ENCODE measurements at regions not wholly inside any gene's neighbourhood (a gene's known extent, or its start where the extent isn't known, plus 50 kb on each side); places are given as distances from the start of the nearest gene placed in this dataset.

DNA sequence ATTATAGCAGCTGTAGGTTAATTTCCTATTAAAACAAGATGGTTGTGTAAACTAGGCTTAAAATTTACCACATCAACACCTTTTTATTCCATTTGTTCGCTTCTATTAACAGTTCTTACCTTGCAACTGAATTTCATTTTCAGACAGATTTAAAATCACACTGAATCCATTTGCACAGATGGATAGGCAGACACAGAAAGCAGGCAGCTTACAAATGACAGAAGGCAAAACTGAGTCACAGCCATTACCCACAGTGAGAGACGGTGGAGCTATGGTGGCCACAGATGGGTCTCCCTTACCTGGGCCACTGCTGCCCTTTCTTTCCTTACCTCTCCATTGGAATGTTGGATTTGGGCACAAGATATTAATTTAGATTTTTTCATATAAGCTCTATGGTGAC is 1567.8 kb upstream of the SLC10A2 start:
- TF ChIP-seq, protein P1, sequence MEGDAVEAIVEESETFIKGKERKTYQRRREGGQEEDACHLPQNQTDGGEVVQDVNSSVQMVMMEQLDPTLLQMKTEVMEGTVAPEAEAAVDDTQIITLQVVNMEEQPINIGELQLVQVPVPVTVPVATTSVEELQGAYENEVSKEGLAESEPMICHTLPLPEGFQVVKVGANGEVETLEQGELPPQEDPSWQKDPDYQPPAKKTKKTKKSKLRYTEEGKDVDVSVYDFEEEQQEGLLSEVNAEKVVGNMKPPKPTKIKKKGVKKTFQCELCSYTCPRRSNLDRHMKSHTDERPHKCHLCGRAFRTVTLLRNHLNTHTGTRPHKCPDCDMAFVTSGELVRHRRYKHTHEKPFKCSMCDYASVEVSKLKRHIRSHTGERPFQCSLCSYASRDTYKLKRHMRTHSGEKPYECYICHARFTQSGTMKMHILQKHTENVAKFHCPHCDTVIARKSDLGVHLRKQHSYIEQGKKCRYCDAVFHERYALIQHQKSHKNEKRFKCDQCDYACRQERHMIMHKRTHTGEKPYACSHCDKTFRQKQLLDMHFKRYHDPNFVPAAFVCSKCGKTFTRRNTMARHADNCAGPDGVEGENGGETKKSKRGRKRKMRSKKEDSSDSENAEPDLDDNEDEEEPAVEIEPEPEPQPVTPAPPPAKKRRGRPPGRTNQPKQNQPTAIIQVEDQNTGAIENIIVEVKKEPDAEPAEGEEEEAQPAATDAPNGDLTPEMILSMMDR (conservative IDR thresholded peaks at IDR 0.05 in 1 of 2, IDR thresholded peaks at IDR 0.05 in 1 of 2; ENCODE audit: extremely low read depth in 1 of 2, insufficient read depth in 1 of 2, low read depth in 1 of 2, low read length in 2 of 2), result no peak
- no peak for TF ChIP-seq EZH2 (IDR thresholded peaks at IDR 0.05; ENCODE audit: borderline replicate concordance, low read length)

All from mammary epithelial cell (primary cell).